ENCODE measurements at regions not wholly inside any gene's neighbourhood (a gene's known extent, or its start where the extent isn't known, plus 50 kb on each side); places are given as distances from the start of the nearest gene placed in this dataset.

DNA sequence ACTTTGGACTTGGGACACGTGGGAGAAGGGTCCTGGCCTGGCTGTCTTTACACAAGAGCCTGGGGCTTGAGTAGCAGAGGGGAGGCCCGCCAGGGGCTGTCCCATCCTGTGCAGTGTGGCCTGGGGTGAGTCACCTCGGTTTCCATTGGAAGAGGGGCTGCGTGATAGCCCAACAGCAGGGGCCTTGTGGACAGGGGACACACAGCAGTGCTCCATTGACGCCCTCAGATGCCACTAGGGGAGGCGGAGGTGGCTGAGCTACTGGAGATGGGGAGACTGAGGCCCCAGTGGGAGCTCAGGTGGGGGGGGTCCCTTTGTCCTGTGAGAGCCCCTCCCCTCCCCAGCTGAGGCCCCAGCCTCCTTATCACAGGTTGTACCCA lies 50.0 kb upstream of the RNU6ATAC start:
- DNase-seq (ENCODE audit: low read depth, low spot score), result no peak

DNA sequence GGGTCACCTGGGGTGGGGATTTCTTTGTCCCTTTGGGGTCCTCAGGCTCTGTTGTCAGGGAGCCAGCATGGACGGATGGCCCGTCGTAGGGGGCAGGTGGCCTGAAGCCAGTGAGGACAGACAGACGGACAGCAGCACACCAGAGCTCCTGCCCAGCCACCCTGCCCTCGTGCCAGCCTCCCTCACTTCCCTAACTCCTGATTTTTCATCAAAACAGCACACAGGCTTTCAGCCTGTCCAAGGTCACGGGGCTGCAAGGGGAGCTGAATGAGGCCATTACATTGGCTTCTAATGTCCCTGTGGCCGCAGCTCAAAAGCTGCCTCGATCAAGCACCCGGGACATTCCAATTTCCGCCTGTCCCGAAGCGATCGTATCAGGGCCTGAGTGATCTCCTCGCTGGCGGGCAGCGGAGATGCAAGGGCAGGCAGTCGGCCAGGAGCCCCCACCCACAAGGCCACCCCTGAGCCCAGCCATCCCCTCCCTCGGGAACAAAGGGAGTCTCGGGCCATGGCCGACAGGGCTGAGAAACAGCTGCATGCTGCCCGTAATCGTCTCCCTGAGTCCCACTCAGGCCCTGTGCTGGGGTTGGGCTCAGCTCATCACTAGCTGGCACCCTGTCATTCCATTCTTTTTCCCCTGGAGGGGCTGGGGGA lies 50.5 kb upstream of the RNU6ATAC start:
- no peak for DNase-seq (ENCODE audit: low read depth, low spot score)

DNA sequence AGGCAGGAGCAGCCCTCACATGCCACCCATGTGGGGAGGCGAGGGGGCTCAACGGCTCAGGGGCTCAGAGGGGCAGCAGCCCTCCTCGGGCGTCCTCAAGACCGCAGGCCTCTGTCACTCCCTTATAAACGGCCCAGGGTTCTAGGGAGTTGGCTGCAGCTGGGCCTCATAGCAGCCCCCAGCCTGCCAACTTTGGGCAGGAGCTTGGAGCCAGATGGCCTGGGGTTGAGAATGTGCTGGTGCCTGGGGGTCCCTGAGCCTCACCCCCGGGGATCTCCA lies 51.0 kb upstream of the RNU6ATAC start:
- no peak for DNase-seq (ENCODE audit: low read depth, low spot score)

DNA sequence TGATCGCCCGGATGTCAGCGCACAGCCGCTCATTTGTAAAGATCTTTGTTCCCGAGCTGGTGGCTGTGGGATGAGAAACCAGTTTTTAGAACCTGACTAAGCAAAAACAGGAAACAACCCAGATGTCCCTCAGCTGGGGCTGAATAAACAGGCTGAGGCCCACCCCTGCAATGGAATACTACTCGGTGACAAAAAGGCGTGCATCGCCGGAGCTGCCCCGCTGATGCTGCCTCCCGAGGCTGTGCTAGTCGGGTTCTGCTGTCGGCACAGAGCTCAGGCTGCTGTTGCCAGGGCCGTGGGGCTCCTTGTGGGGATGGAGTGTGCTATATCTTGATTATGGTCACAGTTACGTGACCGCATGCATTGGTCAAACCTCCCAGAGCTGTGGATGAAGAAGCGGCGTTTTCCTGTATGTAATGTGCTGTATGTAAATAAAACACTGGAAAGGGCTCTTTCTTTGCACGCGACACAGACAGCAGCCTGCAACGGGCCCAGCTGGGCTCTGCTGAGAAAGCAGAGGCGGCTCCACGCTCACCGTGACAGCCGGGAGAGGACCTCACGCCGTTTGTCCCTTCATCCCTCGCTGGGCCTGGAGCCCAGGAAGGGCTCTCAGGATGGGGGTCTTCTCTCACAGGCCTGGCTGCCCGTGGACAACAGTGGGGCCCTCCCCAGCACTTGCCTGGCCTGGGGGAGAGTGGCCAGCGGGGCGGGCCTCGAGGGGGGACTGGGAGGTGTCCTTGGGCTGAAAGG lies 51.5 kb upstream of the RNU6ATAC start:
- DNase-seq (ENCODE audit: low read depth, low spot score), result no peak

DNA sequence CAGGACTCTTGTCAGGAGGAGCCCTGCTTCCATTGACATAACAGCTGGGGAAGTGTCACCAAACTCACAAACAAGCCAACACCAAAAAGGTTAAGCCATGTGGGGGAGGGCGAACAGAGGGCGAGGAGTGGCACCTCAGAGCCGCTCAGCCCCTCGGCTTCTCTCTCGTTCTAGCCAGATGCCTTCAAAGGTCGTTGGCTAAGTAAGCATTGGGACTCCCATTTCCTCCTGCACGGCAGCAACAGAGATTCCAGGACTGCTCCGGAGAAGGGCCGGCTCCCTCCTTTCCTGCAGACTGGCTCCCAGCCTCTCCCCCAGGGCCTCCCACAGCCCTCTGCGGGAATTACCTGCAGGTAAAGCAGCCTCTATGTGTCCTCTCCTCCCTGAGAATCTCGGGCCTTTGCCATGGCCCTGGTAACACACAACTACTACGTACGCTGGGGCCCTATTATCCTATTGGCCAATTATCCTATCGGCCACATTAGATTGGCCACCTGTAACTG lies 52.1 kb upstream of the RNU6ATAC start:
- no peak for DNase-seq (ENCODE audit: low read depth, low spot score)

DNA sequence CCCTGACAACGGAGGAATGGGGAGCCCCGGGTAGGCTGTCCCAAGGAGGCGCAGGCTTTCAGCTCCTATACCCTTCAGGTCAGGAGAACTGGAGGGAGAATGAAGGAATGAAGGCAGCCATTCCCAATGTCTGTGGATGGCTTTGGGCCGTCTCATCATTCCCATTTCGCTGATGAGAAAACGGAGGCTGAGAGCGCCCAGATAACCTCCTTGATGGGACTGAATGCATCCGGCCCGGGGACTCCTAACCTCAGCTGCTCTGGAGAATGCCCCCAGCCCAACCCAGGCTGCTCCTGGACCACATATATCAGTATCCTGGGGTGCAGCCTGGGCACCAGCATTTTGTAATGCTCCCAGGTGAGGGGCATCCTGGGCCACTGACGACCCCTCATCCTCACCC lies 52.6 kb upstream of the RNU6ATAC start:
- no peak for DNase-seq (ENCODE audit: low read depth, low spot score)

DNA sequence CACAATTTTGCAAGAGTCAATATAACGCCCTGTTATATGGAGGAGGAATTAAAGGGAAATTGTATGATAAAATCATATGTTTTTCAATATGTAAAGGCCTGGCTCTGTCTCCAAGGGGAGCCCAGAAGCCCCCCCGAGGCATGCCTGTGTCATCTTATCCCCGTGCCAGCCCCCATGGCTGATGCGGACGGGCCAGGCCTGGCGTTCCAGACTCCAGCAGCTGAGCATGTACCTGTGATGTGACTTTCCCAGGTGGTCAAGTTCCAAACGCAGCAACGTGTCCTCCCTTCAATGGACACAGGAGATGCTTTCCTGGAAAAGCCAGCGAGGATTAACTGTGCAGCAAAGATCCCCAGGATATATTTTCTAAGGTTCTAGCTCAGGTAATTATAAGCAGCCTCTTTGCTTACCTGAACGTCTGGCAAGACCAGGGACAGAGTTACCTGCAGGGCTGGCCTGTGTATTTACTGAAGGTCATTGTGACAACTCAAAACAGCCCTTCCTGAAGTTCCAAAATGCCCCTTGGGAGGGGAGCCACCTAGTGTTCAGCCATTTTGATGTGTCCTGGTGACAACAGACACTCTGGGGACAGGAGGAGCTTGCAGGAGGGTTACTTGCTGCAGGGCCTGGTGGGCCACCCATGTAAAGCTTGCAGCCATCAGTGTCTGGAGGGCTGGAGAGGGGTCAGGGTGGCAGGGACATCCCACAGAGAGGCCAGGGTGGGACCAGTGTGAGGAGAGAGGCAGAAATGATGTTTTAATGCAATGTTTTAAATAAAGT lies 53.3 kb upstream of the RNU6ATAC start:
- peak; percentile 15 for DNase-seq (ENCODE audit: low read depth, low spot score)

DNA sequence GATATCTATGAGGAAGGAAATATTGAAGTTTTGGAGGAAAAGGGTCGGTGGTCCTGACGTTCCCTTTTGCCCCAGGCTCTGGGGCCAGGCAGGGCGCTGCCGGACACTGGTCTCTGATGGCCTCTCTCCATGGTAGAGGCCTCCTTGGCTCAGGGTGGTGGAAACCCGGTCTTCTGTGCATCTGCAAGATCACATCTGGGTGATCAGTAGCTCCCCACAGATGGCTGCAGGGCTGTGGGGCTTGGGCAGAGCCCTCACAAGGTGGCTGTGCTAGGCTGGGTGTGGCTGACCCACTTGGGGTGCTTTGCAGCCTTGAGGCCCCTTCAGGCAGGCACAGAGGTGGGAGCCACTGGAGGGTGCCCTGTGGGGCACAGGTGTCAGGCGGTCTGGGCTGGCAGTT lies 53.9 kb upstream of the RNU6ATAC start:
- no peak for DNase-seq (ENCODE audit: low read depth, low spot score)

DNA sequence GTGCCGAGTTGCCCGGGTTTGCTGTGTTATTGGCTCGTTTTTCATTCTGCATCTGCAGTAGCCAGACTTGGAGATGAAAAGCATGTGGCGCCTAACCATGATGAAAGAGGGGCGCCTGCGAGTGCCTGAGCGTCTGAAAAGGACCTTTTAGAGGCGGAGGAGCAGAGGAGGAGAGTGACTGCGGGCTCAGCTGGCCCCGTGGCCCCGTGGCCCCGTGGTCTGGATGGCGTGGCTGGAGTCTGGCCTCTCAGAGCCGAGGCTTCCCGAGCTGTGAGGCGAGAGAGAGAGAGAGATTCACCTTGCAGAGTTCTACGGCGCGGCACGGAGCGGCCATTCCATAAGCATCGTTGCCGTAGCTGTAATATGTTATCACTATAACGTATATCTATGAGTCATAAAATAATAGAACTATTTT lies 55.3 kb upstream of the RNU6ATAC start:
- no peak for DNase-seq (ENCODE audit: low read depth, low spot score)

DNA sequence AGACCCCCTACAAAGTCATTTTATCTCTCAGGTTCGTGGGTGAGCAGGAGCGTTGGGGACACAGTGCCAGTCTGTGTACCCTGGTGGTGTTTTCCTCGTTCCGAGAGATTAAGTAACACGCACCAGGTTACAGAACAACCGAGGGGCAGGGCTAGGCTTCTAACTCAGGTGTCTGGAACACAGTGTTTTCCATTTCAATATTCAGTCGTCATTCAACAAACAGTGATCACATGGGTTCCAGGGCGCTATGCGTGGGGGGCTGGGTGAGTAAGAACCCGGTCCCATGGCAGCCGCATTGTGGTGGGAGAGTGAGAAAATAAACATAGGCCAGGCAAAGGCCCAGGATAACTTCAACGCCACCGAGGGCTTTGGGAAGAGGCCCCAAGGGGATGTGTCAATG lies 55.9 kb upstream of the RNU6ATAC start:
- DNase-seq (ENCODE audit: low read depth, low spot score), result no peak

DNA sequence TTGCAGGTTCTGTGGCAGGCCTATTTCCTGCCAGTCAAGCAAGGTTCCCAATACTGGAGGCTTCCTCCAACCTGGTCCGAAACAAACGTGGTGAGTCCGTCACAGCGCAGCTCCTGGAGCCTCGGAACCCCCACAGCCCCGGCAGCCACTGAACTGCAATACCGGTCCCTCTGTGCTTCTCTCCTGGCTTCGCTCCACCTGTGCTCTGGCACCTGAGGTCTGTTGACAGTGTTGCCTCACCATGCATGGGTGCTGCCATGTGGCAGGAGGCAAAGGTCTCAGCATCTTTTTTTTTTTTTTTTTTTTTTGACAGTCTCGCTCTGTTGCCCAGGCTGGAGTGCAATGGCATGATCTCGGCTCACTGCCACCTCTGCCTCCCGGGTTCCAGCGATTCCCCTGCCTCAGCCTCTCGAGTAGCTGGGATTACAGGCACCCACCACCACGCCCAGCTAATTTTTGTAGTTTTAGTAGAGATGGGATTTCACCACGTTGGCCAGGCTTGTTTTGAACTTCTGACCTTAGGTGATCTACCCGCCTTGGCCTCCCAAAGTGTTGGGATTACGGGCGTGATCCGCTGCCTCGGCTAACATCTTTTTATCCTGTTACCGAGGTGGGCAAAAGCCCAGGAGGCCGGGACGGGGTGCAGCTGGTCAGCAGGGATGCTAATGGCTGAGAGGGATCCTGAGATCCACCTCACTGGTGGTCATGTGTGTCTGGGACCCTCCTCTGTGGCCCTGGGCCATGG lies 57.1 kb upstream of the RNU6ATAC start:
- no peak for DNase-seq (ENCODE audit: low read depth, low spot score)

DNA sequence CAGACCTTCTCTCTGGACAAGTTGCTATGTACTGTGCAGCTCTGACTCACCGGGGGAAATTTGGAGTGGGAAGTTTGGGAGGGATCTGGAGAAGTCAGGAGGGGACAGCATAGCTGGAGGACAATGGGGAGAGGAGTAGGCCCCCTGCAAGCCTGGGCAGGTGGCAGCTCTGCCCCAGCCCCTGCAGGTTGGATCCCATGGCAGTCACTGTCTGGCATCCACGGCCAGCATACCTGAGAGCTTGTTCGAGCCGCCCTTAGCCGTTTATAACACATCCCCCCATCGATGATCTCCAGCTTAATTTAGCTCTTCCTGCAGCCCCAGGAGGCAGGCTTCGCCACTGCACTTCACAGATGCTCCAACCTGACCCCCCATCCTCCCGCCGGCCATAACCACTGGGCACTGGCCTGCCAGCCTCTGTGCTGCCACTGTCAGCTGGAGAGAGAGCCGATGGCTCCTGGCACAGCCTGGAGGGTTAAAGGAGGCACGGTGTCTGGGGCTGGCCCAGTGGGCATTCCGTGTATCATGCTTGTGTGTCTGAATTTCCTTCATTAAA lies 57.7 kb upstream of the RNU6ATAC start:
- no peak for DNase-seq (ENCODE audit: low read depth, low spot score)

DNA sequence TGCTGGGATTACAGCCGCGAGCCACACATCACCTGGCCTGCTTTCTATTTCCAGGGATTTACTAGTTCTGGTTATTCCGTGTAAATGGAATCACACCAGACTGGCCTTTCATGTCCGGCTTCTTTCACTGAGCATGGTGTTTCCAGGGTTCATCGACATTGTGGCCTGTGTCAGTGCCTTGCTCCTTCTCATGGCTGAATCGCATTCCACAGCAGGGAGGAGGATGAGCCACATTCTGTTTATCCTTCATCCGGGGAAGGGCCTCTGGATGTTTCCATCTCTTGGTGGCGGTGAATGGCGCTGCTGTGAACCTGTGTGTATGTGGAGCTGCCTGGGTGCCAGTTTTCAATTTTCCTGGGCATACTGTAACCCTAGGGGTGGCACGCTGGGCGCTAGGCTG lies 58.7 kb upstream of the RNU6ATAC start:
- no peak for DNase-seq (ENCODE audit: low read depth, low spot score)

DNA sequence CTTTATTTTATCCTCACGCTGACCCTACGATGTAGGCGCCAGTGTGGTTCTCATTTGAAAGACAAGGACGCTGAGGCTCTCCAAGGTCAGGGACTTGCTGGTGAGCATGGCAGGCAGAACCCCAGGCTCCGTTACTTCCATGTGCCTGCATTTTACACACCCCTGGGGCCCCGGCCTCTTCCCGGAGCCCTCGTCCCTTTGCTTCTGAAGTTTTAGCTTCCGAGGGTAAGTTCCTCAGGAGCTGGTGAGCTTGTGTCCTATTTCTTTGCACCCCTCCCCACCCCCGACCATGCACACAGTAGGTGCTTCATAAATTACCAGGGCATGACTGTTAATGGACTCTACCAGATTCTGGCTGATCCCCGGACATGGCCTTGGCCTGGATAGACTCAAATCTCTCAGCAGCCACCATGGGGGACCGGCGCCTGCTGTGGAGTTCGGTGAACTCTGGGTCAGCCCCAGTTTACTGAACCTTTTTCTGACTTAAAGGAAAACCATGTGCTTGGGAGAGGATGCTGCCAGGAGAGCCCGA lies 59.3 kb upstream of the RNU6ATAC start:
- DNase-seq (ENCODE audit: low read depth, low spot score), result no peak

DNA sequence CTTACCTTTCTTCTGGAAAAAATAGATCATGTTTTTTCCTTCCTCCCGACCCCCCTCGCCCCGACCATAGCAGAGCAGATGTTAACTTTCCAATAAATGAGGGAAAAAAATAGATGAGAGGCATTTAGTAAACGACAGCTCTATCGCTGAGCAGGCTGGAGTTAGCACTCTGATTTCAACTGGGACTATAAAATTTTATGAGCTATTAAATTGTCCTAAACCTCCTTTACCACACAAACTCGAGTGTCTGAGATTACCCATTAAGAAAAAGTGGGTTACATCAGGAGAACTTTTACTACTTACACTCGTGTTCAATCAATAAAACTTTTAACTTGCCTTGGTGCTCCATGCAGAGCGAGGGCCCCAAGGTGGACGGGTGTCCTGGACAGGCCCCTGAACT lies 59.8 kb upstream of the RNU6ATAC start:
- no peak for DNase-seq (ENCODE audit: low read depth, low spot score)

DNA sequence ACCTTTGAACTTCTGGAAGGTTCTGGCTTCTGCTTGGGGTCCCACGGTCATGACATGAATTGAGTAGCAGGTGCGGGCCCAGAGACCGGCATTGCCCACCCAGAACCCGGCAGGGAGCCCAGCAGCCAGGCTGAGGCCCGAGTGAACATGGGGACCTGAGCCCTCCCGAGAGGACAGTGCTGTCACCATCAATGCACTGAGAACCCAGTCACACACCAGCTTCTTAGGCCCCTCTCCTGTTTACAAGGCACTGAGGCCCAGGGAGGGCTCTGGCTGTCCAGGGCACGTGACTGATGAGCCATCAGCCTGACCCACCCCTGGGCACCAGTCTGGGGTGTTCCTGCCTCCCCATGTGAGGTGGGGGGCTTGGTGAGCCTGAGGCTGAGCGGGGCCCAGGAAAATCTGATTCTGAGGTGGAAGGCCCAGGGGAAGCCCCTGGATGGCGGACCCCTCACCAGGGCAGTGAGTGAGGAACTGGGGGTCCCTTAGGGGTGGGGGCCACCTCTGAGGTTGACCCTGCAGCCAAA lies 60.3 kb upstream of the RNU6ATAC start:
- DNase-seq (ENCODE audit: low read depth, low spot score), result no peak

DNA sequence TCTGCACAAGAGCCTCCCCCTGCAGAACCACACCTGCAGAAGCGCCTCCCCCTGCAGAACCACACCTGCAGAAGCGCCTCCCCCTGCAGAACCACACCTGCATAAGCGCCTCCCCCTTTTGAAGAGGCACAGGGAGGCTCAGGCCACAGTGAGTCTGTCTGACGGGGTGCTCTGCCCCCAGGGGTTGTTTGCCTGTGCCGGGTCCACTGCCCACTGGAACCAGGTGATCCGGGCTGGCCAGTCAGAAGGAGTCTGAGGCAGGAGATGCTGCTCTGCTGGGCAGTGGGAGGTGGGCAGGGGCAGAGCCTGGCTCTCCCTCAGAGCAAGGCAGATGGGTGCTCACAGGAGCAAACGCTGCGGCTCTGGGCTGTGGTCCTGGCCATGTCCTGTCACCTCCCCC lies 60.8 kb upstream of the RNU6ATAC start:
- DNase-seq (ENCODE audit: low read depth, low spot score), result no peak

DNA sequence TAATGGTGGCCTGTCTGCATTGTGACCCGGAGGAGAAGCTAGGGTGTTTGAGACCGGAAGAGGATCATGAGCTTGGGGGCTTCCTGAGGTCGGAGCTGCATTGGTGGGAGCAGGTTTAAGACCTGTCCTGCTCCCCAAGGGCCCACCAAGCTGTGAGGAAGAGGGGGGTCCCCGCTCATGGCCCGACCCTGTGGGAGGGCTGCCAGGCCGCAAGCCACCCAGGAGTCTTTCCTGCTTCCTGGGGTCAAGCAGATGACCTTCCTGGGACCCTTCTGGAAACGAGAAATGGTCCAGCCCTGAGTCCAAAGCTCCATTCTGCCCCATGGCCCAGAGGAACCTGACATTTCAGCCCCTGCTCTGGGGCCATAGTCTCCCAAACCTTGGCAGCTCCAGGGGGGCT lies 61.5 kb upstream of the RNU6ATAC start:
- DNase-seq (ENCODE audit: low read depth, low spot score), result no peak

DNA sequence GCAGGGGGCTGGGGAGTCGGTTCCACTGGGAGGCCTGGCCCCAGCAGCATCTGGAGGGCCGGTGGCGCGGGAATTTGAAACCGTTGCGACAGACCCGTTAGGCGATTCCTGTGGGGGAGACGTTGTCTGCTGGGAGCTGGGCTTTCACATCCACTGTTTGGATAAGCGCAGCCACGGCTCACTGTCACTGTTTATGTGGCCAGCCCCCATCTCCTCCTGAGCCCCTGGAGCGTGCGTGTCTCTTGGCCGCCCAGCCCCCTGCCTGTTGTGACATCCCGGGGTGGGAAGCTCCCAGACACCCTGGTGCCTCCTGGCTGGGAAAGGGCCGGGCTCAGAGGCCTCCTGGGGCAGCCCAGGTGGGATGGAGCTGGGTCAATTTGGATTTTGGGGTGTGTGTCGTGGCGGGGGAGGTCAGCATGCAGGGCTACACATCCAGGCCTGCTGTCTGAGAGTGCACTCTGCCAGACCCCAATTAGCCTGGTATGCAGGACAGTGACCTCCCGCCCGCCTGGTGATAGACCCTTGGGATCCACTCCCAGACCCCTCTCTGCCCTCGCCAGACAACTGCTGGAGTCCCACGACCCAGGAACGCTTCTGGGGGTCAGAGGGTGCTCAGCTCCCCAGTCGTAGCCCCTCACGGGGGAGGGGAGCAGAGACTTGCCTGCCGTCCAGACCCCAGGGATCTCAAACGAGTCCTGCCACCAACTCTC lies 62.0 kb upstream of the RNU6ATAC start:
- no peak for DNase-seq (ENCODE audit: low read depth, low spot score)
